Pancreas (tissue), 10 donors: ENCODE measurements at regions not wholly inside any gene's neighbourhood (a gene's known extent, or its start where the extent isn't known, plus 50 kb on each side); places are given as distances from the start of the nearest gene placed in this dataset.

ENCODE experiments used
- ATAC-seq, 4 donors: fragments of 200-7000 bp; cut with Tn5 transposase; one replicate each; pipeline versions ENCODE4 v1.8.0 to v1.9.1; 2020; ENCODE audit warnings: mild to moderate bottlenecking in 4 of 4, moderate library complexity in 4 of 4
- DNase-seq, 6 donors: peaks; one replicate each; pipeline ENCODE4 v3.0.0-alpha.2; 2020
- FAIRE-seq: peaks from 2 replicates; lab custom pipeline; 2012; peaks lifted over from hg19 to GRCh38; lab: Jason Lieb, UNC
- H3K27ac ChIP-seq, 4 donors: fragments of 200-600 bp; sonication (generic); 1 replicate in 3 of 4; 2 replicates in 1 of 4; pipeline versions ENCODE4 v1.5.0 to v1.8.0; 2020
- H3K27me3 ChIP-seq, 4 donors: fragments of 200-600 bp; one replicate each; pipeline ENCODE4 v1.8.0; 2021
- H3K36me3 ChIP-seq, 3 donors: fragments of 200-600 bp; sonication (generic) in 1 of 3; one replicate each; pipeline versions ENCODE4 v1.5.0 to v1.8.0; 2020 to 2021
- H3K4me1 ChIP-seq, 3 donors: fragments of 200-600 bp; one replicate each; pipeline ENCODE4 v1.8.0; 2021
- H3K4me3 ChIP-seq, 4 donors: fragments of 200-600 bp; sonication (generic) in 2 of 4; one replicate each; pipeline versions ENCODE4 v1.5.0 to v1.8.0; 2020 to 2021
- H3K9me3 ChIP-seq, 4 donors: fragments of 200-600 bp; one replicate each; pipeline ENCODE4 v1.8.0; 2021
- CTCF ChIP-seq, 4 donors: fragments of 200-600 bp; sonication (generic) in 3 of 4; IDR thresholded peaks; one replicate each; pipeline versions ENCODE4 v1.5.0 to v1.8.0; 2021; ENCODE audit warnings: antibody characterized with exemption in 4 of 4
- WGBS, 2 donors: extraction: QIAGEN DNeasy Blood & Tissue Kit; methylation state at CpG; one replicate each; pipeline ENCODE4 v1.1.7; 2013; 5-methylcytosine and 5-hydroxymethylcytosine counted together
- intact Hi-C, 3 donors: fragments of 100-400 bp; cut with DNase I; formaldehyde crosslinking; loops; one replicate each; pipeline versions ENCODE4 v1.11.1 to v1.14.2; 2022
- donor health status: healthy with polysubstance abuse.
- donor health status: DM: no; HTN: no; CAD: no; lungs with moderate emphysema.
- donor health status: DM: no; HTN: no; CAD: no.
- donor health status: control.
- donor health status: control.
- donor health status: Bipolar disorder and iron deficiency.
- donor health status: DM: yes; HTN: yes; CAD: no.
- donor health status: DM: no; HTN: no; CAD: no.
- donor health status: DM: no; HTN: no; CAD: no.
- donor health status: DM: yes; HTN: yes; CAD: no.

DNA sequence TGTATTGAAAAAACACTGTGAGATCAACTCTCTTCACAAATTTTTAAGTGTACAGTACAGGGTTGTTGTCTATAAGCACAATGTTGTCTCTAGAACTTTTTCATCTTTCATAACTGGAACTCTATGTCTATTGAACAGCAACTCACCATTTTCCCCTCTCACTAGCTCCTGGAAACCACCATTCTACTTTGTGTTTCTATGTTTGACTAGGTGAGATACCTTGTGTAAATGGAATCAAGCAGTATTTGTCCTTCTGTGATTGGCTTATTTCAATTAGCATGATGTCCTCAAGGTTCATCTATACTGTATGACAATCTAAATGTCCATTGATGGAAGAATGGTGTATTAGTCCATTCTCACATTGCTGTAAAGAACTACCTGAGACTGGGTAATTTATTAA lies 210.1 kb upstream of the FUT9 start:
- H3K9me3 ChIP-seq = no peaks in the 10 kb centered on the region
- peak overlapping the region in 1 of 4 donors; percentile 13 for H3K27ac ChIP-seq
- TF ChIP-seq CTCF (IDR thresholded peaks at IDR 0.05) = no peak
- FAIRE-seq = no peak
- H3K4me1 ChIP-seq = peaks cover 0 to 10% (median 0%) of the 10 kb centered on the region in 3 donors
- H3K4me3 ChIP-seq = no peak overlapping the region
- no peaks in the 10 kb centered on the region for H3K36me3 ChIP-seq
- no peak for DNase-seq
- no peaks in the 10 kb centered on the region for H3K27me3 ChIP-seq
- ATAC-seq = peak in 2 of 4 donors; percentile 11 to 18
- intact Hi-C loops = no loop called here

DNA sequence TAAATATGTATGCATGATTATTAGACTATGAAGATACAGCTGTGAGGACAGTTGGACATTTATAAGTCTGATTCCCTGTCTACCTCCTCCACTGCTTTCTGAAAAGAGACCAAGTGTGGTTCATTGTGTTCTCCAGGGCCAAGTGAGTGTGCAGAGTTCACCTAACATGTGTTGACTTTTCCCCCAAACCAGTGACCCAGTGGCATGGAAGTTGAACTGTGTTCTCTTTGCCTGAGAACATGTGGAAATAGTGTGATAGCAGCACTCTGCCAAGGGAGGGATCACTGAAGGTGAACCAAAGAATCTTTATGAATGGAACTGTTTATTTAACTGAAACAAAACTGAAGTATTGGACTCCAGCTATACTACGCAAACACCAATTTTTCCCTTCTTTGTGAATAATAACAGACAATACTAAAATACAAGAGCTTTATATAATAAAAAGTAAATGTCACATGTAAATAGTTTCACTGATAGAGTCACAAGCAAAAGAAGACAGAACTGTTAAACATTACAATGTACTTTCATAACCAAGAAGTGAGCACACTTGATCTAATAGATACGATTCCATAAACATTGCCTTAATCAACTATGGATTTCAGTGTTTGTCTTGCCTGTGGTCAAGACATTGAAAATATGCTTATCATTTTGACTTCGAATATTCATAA lies 200.3 kb upstream of the FUT9 start:
- Histone ChIP-seq H3K27ac (no peak overlapping the region), H3K27me3 (no peaks in the 10 kb centered on the region), H3K9me3 (no peaks in the 10 kb centered on the region), H3K4me1 (no peaks in the 10 kb centered on the region), H3K4me3 (no peak overlapping the region), H3K36me3 (no peaks in the 10 kb centered on the region)
- FAIRE-seq (no peak), DNase-seq (no peak), ATAC-seq (peak in 2 of 4 donors; percentile 21 to 44)
- intact Hi-C loops = no loop called here
- no peak for TF ChIP-seq CTCF (IDR thresholded peaks at IDR 0.05)
- 45 to 46% methylated on average over 3 of the region's 3 CpGs for WGBS, 2 donors

DNA sequence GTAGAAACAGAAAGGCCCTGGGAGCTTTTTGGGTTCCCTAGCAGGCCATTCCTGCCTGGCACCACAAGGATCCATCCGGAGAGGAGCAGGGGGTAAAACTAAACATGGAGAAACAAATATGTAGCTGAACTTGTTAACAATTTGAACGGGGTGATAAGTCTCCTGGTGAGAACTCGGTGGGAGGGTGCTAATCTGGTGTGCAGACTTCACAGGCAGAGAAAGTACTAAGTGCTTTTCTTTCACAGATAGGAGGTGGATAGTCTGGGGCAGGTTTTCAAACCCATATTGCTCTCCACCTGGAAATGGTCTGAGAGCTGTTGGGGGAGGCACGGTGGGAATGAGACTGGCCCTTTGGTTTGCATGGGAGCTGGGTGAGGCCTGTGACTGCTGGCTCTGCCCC lies 196.3 kb upstream of the FUT9 start:
- H3K27me3 ChIP-seq = no peaks in the 10 kb centered on the region
- H3K27ac ChIP-seq = no peak overlapping the region
- intact Hi-C loops = no loop called here
- no peak for TF ChIP-seq CTCF (IDR thresholded peaks at IDR 0.05)
- H3K9me3 ChIP-seq = no peaks in the 10 kb centered on the region
- ATAC-seq (no peak), DNase-seq (no peak), FAIRE-seq (no peak)
- H3K36me3 ChIP-seq = no peaks in the 10 kb centered on the region
- no peak overlapping the region for H3K4me3 ChIP-seq
- whole genome bisulfite sequencing, 2 donors = 49 to 67% methylated on average over 4 of the region's 4 CpGs
- no peaks in the 10 kb centered on the region for H3K4me1 ChIP-seq

GRCh38 chr6:95819939-95820338 lies 195.8 kb upstream of the FUT9 start:
- intact Hi-C loops = no loop called here
- Histone ChIP-seq H3K36me3 (no peaks in the 10 kb centered on the region), H3K27ac (no peak overlapping the region), H3K4me3 (no peak overlapping the region), H3K9me3 (no peaks in the 10 kb centered on the region), H3K27me3 (no peaks in the 10 kb centered on the region), H3K4me1 (no peaks in the 10 kb centered on the region)
- TF ChIP-seq CTCF (IDR thresholded peaks at IDR 0.05) = no peak
- 91 to 92% methylated on average over 2 of the region's 2 CpGs for WGBS, 2 donors
- FAIRE-seq (no peak), ATAC-seq (no peak), DNase-seq (no peak)

GRCh38 chr6:95830859-95831557 lies 184.8 kb upstream of the FUT9 start:
- no peaks in the 10 kb centered on the region for H3K36me3 ChIP-seq
- FAIRE-seq = no peak
- no peak overlapping the region for H3K27ac ChIP-seq
- DNase-seq = no peak
- H3K4me3 ChIP-seq = no peak overlapping the region
- no peaks in the 10 kb centered on the region for H3K27me3 ChIP-seq
- WGBS, 2 donors = 78 to 81% methylated on average over 3 of the region's 3 CpGs
- H3K4me1 ChIP-seq = no peaks in the 10 kb centered on the region
- H3K9me3 ChIP-seq = no peaks in the 10 kb centered on the region
- TF ChIP-seq CTCF (IDR thresholded peaks at IDR 0.05) = no peak
- no peak for ATAC-seq
- intact Hi-C loops = no loop called here
